ENCODE measurements at regions not wholly inside any gene's neighbourhood (a gene's known extent, or its start where the extent isn't known, plus 50 kb on each side); places are given as distances from the start of the nearest gene placed in this dataset.

GRCh38 chr9:88737031-88737430 is 202.1 kb downstream of the NXNL2 start:
- no peak for DNase-seq

DNA sequence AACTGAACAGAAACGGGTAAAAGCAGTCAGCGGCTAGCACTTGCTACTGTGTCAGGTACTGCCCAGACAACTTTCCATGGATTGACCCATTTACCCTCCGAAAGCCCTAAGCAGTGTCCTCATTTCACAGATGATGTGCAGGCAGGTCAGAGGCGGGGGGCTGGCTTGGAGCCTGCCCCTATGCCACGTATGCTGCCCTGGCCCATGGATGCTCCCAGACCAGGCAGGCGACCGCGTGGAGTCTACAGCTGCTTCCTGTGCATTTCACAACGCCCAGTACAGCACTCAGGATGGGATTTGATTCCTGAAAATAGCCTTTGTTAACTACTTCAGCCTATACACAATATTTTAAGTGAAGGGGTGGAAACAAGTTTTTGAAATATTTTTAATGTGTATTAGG is 202.9 kb downstream of the NXNL2 start:
- DNase-seq, result no peak

DNA sequence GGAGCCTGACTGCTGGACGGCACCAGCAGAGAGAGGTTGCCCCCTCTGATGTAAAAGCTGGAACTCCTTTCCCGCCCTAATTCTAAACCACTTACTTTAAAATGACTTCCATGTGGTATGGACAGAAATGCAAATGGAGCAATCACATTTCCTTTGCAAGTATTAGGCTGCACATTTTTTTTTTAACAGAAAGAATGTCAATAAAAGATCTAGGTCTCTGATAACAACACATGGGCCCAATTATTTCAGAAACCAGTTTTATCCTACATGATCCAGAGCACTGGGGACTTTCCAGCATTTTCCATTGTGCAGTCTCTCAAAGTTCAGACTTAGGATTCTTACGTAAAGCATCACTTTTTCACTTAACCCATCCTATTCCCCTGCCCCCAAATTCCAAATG is 203.7 kb downstream of the NXNL2 start:
- no peak for DNase-seq

- DNase-seq, result no peak
Observed at GRCh38 chr9:88739373-88739772, 204.4 kb downstream of the NXNL2 start.

DNA sequence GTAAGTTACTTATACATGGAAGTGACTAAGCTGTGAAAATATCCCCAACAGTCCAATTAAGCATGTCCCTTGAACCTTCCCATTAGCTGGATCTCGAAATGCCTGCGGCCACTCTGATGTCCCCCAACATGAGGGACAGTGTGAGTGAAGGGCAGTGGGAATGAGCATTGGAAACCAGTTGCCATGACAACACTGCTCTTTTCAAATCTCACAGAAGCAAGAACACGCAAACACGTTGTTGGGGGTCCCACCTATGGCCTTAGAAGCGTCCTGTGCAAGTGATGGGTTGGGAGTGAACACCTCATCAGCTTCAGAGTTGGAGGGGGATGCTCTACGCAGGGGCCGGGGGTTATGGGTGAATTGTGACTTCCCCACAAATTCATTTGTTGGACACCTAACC is 205.9 kb downstream of the NXNL2 start:
- DNase-seq, result no peak

DNA sequence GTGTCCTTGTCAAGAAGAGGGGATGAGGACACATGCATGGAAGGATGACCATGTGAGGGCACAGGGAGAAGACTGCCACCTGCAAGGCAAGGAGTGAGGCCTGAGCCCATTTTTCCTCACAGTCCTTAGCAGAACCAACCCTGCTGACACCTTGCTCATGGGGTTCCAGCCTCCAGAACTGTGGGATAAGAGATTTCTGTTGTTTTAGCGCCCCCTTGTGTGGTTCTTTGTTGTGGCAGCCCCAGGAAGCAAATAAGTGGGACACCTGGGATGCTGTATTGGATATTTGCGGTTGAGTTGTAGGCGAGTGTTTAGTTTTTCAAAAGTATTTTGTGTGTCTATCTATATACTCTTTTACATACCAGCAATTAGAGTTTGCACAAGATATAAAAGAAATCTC is 206.4 kb downstream of the NXNL2 start:
- DNase-seq, result peak; percentile 17 to 40 (median 30)

- no peak for DNase-seq
Observed at GRCh38 chr9:88742483-88742882, 207.5 kb downstream of the NXNL2 start.

- DNase-seq, result no peak
Observed at GRCh38 chr9:88742905-88743304, 207.9 kb downstream of the NXNL2 start.

- no peak for DNase-seq
Observed at GRCh38 chr9:88745276-88746001, 210.5 kb downstream of the NXNL2 start.

- DNase-seq, result no peak
Observed at GRCh38 chr9:88746029-88746742, 211.2 kb downstream of the NXNL2 start.

- no peak for DNase-seq
Observed at GRCh38 chr9:88746743-88747398, 211.9 kb downstream of the NXNL2 start.

DNA sequence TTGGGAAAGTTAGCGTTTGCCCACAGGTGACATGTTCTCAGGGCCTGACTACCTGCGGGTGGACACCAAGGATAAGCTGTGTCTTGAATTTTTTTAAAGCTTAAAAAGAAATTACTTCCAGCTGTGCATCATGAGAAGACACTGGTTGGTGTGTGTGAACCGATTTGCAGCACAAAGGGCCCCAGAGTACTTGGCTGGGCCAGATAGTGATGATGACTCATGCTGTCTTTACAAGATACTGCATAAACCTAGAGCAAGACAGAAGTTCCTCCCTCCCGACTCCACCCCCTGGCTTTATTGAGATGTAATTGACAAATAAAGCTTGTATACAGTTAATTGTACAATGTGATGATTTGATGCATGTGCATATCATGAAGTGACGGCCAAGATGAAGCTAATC is 212.8 kb downstream of the NXNL2 start:
- peak; percentile 17 to 52 (median 36) for DNase-seq

- DNase-seq, result no peak
Observed at GRCh38 chr9:88748566-88749261, 213.7 kb downstream of the NXNL2 start.

- DNase-seq, result no peak
Observed at GRCh38 chr9:88749420-88749819, 214.4 kb downstream of the NXNL2 start.

DNA sequence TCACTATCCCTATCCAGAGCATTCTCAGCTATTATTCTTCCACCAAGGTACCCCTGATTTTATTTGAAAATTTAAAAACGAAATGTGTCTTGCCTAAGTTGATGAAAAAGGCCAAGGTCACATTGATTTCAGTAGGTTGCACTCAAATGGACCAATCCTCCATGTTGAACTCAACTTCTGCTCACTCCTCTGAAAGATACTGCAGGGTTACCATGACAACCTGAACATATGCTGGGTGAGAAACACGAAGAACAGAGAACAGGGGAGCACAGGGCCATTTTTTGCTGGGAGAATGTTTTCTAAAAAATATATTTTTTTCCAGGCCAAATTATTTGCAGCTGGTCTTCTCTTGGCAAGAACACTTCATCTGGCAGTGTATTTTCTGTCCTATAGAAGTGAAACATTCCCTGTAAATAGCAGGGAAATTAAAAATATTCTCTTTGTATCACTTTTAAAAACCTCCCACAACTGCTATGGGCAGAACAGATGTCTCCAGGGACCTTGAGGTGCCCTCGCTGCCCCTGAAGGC is 215.9 kb downstream of the NXNL2 start:
- DNase-seq, result no peak

DNA sequence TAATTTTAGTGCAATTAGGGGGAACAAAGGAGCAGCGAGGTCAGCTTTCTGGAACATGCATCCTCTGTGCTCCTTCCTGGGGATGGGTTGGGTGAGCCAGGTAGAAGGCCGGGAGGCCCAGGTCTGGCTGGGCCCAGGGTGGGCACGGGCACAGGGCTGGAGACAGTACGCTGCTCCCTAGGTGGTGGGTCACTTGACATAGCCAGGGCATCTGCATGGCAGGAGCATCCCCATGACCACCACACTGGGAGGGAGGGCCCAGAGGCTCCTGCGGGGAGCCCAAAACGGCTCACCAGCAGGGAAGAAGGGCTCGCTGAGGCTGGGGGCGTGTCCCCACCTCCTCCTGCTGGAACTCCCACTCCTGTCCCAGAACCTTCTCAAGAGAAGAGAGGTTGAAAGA is 216.8 kb downstream of the NXNL2 start:
- DNase-seq, result no peak

DNA sequence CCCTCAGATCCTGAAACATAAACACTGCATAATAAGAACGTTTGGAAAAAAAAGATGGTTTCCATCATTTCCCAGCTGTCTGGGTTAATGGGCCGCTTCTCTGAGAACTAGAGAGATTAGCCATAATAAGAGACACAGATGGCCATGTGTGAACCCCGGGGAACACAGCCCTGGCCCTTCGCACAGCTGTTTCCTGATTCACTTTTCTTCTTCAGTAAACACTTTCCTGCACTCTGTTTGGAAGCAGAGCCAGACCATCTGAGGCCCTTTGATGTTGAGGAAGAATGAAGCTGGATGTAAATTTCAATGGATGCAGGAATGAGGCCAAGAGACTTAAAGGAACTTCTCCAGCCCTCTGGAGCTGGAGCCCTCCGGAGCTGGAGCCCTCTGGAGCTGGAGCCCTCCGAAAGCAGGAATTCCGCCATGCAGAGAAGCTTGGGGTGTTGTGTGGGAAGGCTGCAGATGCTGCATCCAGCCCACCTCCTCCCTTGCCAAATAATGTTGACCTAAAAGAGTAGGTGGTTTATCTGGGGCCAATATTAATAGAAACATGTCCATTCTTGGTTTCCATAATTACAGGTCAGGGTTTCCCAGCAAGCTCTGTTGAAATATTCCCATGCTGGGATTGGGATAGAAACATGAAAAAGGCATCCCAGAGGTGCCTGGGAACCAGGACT is 218.9 kb downstream of the NXNL2 start:
- DNase-seq, result no peak

DNA sequence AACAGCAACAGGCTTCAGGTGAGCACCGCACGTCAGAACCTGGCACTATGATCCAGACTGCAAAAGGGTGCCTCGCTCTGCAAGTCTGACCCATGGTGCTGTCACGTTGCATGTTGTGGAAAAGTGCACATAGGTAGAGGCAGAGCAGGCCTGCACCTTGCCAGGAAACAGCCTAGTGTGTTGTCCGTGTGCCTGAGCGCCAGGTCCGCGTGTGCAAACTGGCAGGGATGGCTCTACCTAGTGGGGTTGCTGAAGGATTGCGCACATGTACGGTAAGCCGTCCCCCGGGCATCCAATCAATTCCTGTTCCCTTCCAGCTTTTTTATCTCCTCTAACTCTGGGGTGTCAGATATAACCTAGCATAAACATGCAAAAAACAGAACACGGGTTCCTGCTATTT is 219.5 kb downstream of the NXNL2 start:
- no peak for DNase-seq

- no peak for DNase-seq
Observed at GRCh38 chr9:88754886-88755285, 219.9 kb downstream of the NXNL2 start.

DNA sequence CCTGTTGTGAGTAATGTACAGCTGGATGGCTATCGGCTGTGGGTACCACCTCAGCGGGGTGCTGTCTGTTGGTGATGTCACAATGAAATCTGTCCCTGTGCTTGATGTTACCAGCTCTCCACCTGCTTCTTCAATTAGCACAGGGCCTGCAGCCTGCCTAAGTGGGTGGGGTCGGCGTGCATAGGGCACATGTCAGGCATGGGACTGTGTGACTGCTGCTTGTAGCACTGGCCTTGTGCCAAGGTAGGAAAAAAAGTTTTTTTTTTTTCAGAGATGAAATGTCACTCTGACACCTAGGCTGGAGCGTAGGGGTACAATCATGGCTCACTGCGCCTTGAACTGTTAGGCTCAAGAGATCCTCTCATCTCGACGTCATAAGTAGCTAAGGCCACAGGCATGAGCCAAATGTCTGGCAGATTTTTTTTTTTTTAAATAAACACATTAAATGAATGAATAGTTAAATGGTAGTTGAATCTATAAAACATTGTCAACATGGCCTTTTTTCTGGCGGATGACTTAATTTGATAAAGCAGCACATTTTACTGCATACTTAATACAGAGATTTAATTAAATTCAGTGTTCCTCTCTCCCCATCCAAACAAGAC is 222.5 kb downstream of the NXNL2 start:
- no peak for DNase-seq

DNA sequence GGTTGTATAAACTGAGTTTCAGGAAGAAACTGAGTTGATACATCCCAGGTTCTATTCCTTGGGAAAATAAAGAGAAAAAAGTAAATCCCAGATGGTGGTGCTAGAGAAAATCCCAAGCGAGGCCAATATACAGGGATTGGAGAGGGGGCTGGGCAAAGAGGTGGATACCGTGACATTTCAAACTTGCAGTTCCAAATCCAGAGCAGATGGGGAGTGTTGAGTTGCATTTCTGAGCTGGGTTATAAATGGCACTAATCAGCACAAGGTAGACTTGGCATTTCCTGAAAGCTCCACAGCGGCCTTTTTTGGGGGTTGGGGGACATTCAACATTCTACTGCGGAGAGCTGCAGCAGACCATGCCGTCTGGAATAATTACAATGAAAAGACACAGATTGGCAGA is 224.4 kb downstream of the NXNL2 start:
- DNase-seq, result no peak
